ENCODE measurements at regions not wholly inside any gene's neighbourhood (a gene's known extent, or its start where the extent isn't known, plus 50 kb on each side); places are given as distances from the start of the nearest gene placed in this dataset.

DNA sequence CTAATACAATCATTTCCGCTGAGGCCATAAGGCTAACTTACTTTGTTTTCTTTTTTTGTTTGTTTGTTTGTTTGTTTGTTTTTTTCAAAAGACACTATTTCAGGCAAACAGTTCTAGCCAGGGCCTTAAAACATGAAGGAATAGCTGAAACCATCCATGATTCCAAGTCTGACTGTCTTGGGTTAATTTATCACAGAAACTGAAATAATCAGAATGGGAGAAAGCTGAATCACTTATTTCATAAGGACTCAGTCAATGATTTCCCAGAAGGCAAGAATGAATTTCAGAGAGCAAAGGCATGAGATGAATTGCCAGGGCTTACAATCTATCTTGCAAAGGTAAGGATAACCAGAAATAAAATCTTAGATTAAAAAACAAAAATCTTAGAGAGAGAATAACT, 1315.1 kb downstream of the SUCLG1 start:
- no peaks in the 10 kb centered on the region for H3K9me3 ChIP-seq (ENCODE audit: low read length)
- TF ChIP-seq EZH2 (IDR thresholded peaks at IDR 0.05; ENCODE audit: low read length, unreplicated experiment) (no peak), EZH2phosphoT487 (IDR thresholded peaks at IDR 0.05; ENCODE audit: borderline replicate concordance, low read length) (no peak)
- TF ChIP-seq, protein P1, sequence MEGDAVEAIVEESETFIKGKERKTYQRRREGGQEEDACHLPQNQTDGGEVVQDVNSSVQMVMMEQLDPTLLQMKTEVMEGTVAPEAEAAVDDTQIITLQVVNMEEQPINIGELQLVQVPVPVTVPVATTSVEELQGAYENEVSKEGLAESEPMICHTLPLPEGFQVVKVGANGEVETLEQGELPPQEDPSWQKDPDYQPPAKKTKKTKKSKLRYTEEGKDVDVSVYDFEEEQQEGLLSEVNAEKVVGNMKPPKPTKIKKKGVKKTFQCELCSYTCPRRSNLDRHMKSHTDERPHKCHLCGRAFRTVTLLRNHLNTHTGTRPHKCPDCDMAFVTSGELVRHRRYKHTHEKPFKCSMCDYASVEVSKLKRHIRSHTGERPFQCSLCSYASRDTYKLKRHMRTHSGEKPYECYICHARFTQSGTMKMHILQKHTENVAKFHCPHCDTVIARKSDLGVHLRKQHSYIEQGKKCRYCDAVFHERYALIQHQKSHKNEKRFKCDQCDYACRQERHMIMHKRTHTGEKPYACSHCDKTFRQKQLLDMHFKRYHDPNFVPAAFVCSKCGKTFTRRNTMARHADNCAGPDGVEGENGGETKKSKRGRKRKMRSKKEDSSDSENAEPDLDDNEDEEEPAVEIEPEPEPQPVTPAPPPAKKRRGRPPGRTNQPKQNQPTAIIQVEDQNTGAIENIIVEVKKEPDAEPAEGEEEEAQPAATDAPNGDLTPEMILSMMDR (conservative IDR thresholded peaks at IDR 0.05; ENCODE audit: low read depth, low read length), result no peak
- no peak overlapping the region for H3K27ac ChIP-seq (ENCODE audit: low read length)
- no peaks in the 10 kb centered on the region for H3K79me2 ChIP-seq (ENCODE audit: low read length)
- H3F3A ChIP-seq (ENCODE audit: low read length, unreplicated experiment), result no peaks in the 10 kb centered on the region
- no peak for DNase-seq
- H3K4me1 ChIP-seq (ENCODE audit: insufficient read depth, low read length), result no peaks in the 10 kb centered on the region
- CTCF ChIA-PET, result no interaction called here
- H4K20me1 ChIP-seq (ENCODE audit: low read length), result no peaks in the 10 kb centered on the region
- POLR2A ChIA-PET (ENCODE audit: unreplicated experiment), result no interaction called here
- no peak overlapping the region for H3K4me3 ChIP-seq (ENCODE audit: low read length)
- no peaks in the 10 kb centered on the region for H3K36me3 ChIP-seq (ENCODE audit: low read depth, low read length)
- intact Hi-C loops (cut with micrococcal nuclease), result no loop called here
- H3K27me3 ChIP-seq (ENCODE audit: low read length), result no peaks in the 10 kb centered on the region
- no peak for ATAC-seq
- BruUV-seq (replicated peaks), result no TSS peak
- H3K4me2 ChIP-seq (ENCODE audit: low read length), result no peak overlapping the region
- no peak overlapping the region for H2AFZ ChIP-seq (ENCODE audit: low read length)
- H3K9me2 ChIP-seq (replicated peaks; ENCODE audit: low read length), result no peaks in the 10 kb centered on the region
- H3K9ac ChIP-seq (ENCODE audit: low read length), result no peak overlapping the region

DNA sequence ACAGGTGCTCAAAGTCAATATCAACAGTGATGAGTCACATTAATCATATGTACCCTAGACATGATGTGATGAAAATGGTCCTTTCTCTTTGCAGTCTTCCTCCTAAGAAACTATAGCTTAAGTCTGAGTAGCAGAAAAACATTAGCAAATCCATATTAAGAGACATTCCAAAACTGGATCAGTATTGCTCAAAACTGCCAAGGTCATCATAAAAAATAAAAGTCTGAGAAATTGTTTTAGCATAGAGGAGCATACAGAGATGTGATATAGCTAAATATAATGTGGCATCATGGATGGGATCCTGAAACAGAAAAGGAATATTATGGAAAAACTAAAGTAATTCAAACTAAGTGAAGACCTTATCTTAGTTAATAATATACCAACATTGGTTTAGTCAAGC, 1316.1 kb downstream of the SUCLG1 start:
- Histone ChIP-seq H3K4me1 (ENCODE audit: insufficient read depth, low read length) (no peaks in the 10 kb centered on the region), H2AFZ (ENCODE audit: low read length) (no peak overlapping the region), H3K79me2 (ENCODE audit: low read length) (no peaks in the 10 kb centered on the region), H3K27ac (ENCODE audit: low read length) (no peak overlapping the region), H3F3A (ENCODE audit: low read length, unreplicated experiment) (no peaks in the 10 kb centered on the region), H3K9me2 (replicated peaks; ENCODE audit: low read length) (no peaks in the 10 kb centered on the region), H3K36me3 (ENCODE audit: low read depth, low read length) (no peaks in the 10 kb centered on the region), H3K27me3 (ENCODE audit: low read length) (no peaks in the 10 kb centered on the region), H3K4me3 (ENCODE audit: low read length) (no peak overlapping the region), H3K9me3 (ENCODE audit: low read length) (no peaks in the 10 kb centered on the region), H3K9ac (ENCODE audit: low read length) (no peak overlapping the region), H4K20me1 (ENCODE audit: low read length) (no peaks in the 10 kb centered on the region), H3K4me2 (ENCODE audit: low read length) (no peak overlapping the region)
- ATAC-seq, result no peak
- DNase-seq, result peak; percentile 17
- no TSS peak for BruUV-seq (replicated peaks)
- CTCF ChIA-PET, result no interaction called here
- TF ChIP-seq EZH2phosphoT487 (IDR thresholded peaks at IDR 0.05; ENCODE audit: borderline replicate concordance, low read length) (no peak), EZH2 (IDR thresholded peaks at IDR 0.05; ENCODE audit: low read length, unreplicated experiment) (no peak)
- TF ChIP-seq, protein P1 (conservative IDR thresholded peaks at IDR 0.05; ENCODE audit: low read depth, low read length), result no peak
- intact Hi-C loops (cut with micrococcal nuclease), result no loop called here
- POLR2A ChIA-PET (ENCODE audit: unreplicated experiment), result no interaction called here

DNA sequence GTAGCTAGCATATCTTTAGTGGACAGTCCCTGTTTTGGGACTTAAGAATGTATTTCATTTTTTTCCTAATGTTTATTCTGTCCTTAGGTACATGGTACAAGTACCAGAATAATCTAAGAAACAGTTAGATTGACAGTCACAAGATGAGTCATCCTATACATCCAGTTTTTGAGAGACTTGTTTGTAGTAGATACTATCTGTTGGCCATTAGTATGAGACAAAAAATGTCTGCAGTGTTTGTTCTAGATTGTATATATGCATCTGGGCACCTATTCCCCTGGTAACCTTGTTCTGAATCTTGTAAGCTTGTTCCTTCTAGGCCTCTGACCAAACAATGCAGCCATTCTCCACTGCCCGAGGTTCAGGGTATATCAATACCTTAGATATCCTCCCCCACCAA, 1343.5 kb downstream of the SUCLG1 start:
- no TSS peak for BruUV-seq (replicated peaks)
- TF ChIP-seq, protein P1 (conservative IDR thresholded peaks at IDR 0.05; ENCODE audit: low read depth, low read length), result no peak
- no peak for TF ChIP-seq EZH2phosphoT487 (IDR thresholded peaks at IDR 0.05; ENCODE audit: borderline replicate concordance, low read length)
- TF ChIP-seq EZH2 (IDR thresholded peaks at IDR 0.05; ENCODE audit: low read length, unreplicated experiment), result no peak
- no peaks in the 10 kb centered on the region for H3F3A ChIP-seq (ENCODE audit: low read length, unreplicated experiment)
- H3K36me3 ChIP-seq (ENCODE audit: low read depth, low read length), result no peaks in the 10 kb centered on the region
- CTCF ChIA-PET, result no interaction called here
- H3K27me3 ChIP-seq (ENCODE audit: low read length), result no peaks in the 10 kb centered on the region
- no peak overlapping the region for H2AFZ ChIP-seq (ENCODE audit: low read length)
- no peaks in the 10 kb centered on the region for H3K9me2 ChIP-seq (replicated peaks; ENCODE audit: low read length)
- peaks cover 33% of the 10 kb centered on the region for H3K4me1 ChIP-seq (ENCODE audit: insufficient read depth, low read length)
- no peaks in the 10 kb centered on the region for H3K9me3 ChIP-seq (ENCODE audit: low read length)
- H4K20me1 ChIP-seq (ENCODE audit: low read length), result no peaks in the 10 kb centered on the region
- peak overlapping the region; percentile 41 for H3K4me2 ChIP-seq (ENCODE audit: low read length)
- no peak overlapping the region for H3K4me3 ChIP-seq (ENCODE audit: low read length)
- DNase-seq, result peak; percentile 86
- ATAC-seq, result peak; percentile 92
- H3K27ac ChIP-seq (ENCODE audit: low read length), result peak overlapping the region; percentile 74
- no peaks in the 10 kb centered on the region for H3K79me2 ChIP-seq (ENCODE audit: low read length)
- POLR2A ChIA-PET (ENCODE audit: unreplicated experiment), result interaction anchor here (0.8 kb wide), 1 partner anchor 319 kb away, joined by 3 read pairs; no protein-coding TSS in a partner anchor
- H3K9ac ChIP-seq (ENCODE audit: low read length), result no peak overlapping the region
- intact Hi-C loops (cut with micrococcal nuclease), result no loop called here
